IPS-18a (cell line): ENCODE measurements at regions not wholly inside any gene's neighbourhood (a gene's known extent, or its start where the extent isn't known, plus 50 kb on each side); places are given as distances from the start of the nearest gene placed in this dataset.

Experiments
- H3K27ac ChIP-seq: one replicate; pipeline ENCODE4 v1.5.1; 2013; ENCODE audit warnings: low read length
- H3K27me3 ChIP-seq: one replicate; pipeline ENCODE4 v1.6.1; 2013; ENCODE audit warnings: mild to moderate bottlenecking, low read length; ENCODE audit not compliant: control insufficient read depth, insufficient read depth
- H3K36me3 ChIP-seq: one replicate; pipeline ENCODE4 v1.6.1; 2013; ENCODE audit warnings: low read depth, low read length; ENCODE audit not compliant: control insufficient read depth
- H3K4me1 ChIP-seq: one replicate; pipeline ENCODE4 v1.6.1; 2013; ENCODE audit warnings: low read depth, low read length; ENCODE audit not compliant: control insufficient read depth
- H3K4me3 ChIP-seq: one replicate; pipeline ENCODE4 v1.5.1; 2013; ENCODE audit warnings: low read length
- H3K9ac ChIP-seq: one replicate; pipeline ENCODE4 v1.6.1; 2013; ENCODE audit warnings: mild to moderate bottlenecking, low read length, moderate library complexity
- H3K9me3 ChIP-seq: one replicate; pipeline ENCODE4 v1.6.1; 2013; ENCODE audit warnings: low read depth, low read length; ENCODE audit not compliant: control insufficient read depth

DNA sequence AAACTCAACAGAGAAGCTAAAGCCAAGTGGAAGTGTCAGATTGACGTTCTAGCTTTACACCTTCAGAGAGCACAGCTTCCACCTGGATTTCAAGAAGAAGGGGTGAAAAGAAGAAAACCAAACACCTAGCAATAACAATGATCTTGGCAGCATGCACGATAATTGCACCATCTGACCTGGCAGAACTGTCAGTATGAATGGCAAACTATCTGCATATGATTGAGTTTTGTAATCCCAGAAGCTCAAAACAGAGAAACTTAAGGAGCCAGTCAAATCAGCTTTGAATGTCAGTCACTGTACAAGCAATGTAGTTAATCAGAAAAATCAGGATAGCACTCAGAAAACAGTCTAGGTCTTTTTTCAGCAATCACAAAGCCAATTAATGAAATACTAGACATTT, 427.1 kb downstream of the ZFHX3 start:
- no peaks in the 10 kb centered on the region for H3K4me1 ChIP-seq
- H3K9ac ChIP-seq: no peak overlapping the region
- H3K36me3 ChIP-seq: no peaks in the 10 kb centered on the region
- no peaks in the 10 kb centered on the region for H3K9me3 ChIP-seq
- no peaks in the 10 kb centered on the region for H3K27me3 ChIP-seq
- no peak overlapping the region for H3K27ac ChIP-seq
- no peak overlapping the region for H3K4me3 ChIP-seq

GRCh38 chr16:72620348-72620747, 427.6 kb downstream of the ZFHX3 start:
- Histone ChIP-seq H3K4me3 (no peak overlapping the region), H3K9me3 (no peaks in the 10 kb centered on the region), H3K9ac (no peak overlapping the region), H3K36me3 (no peaks in the 10 kb centered on the region), H3K4me1 (no peaks in the 10 kb centered on the region), H3K27me3 (no peaks in the 10 kb centered on the region), H3K27ac (no peak overlapping the region)

DNA sequence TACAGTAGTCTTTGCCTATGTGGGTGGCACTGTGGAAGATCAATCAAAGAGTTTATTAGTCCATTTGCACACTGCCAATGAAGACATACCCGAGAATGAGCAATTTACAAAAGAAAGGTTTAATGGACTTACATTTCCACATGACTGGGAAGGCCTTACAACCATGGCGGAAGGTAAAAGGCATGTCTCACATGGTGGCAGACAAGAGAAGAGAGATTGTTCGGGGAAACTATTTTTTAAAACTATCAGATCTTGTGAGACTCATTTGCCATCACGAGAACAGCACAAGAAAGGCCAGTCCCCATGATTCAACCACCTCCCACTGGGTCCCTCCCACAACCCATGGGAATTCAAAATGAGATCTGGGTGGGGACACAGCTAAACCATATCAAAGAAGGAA, 432.1 kb downstream of the ZFHX3 start:
- Histone ChIP-seq H3K9ac (no peak overlapping the region), H3K9me3 (no peaks in the 10 kb centered on the region)

DNA sequence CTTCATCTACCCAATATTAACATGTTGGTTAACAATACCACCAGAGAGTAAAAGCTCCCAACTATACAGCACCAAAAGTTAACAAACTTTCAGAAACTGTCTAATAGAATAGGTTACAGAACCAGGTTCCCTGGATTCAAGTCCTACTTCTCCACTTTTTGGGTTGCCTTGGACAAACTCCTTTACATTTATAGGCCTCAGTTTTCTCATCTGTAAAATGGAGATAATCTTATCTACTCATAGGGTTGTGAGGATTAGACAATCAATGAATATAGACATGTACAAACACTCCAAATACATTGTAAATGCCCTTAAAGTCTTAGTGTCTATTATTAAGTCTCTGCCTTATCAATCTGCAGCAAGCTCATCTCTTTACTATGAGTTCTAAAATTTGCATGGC, 435.2 kb downstream of the ZFHX3 start:
- Histone ChIP-seq H3K27me3 (no peaks in the 10 kb centered on the region), H3K36me3 (no peaks in the 10 kb centered on the region), H3K9ac (no peak overlapping the region), H3K9me3 (no peaks in the 10 kb centered on the region), H3K4me1 (peaks cover 6% of the 10 kb centered on the region), H3K27ac (no peak overlapping the region), H3K4me3 (no peak overlapping the region)

More for the DNA sequence above, 432.1 kb downstream of the ZFHX3 start:
- no peaks in the 10 kb centered on the region for H3K36me3 ChIP-seq
- H3K4me1 ChIP-seq: no peaks in the 10 kb centered on the region
- H3K27me3 ChIP-seq: no peaks in the 10 kb centered on the region
- no peak overlapping the region for H3K27ac ChIP-seq
- no peak overlapping the region for H3K4me3 ChIP-seq

DNA sequence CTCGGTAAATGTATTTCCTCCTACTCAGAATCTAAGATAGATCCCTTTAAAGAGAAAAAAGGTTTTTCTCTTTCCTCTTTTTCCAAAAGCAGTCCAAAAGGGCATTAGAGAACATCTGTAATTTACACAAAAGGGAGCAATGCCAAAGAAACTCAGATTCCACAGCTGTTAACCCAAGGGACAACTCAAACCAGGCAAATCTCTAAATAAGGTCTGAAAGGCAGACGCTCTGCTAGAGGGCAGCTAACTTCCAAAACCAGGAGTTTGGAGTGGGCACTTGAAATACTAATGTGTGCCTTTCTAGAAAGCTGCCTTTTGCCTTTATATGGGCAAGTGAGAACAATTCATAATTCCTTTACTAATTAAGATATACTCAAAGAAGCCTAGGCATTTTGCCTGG, 435.7 kb downstream of the ZFHX3 start:
- no peak overlapping the region for H3K9ac ChIP-seq
- H3K27ac ChIP-seq: no peak overlapping the region
- H3K4me3 ChIP-seq: no peak overlapping the region
- no peaks in the 10 kb centered on the region for H3K9me3 ChIP-seq
- peaks cover 6% of the 10 kb centered on the region for H3K4me1 ChIP-seq
- H3K36me3 ChIP-seq: no peaks in the 10 kb centered on the region
- no peaks in the 10 kb centered on the region for H3K27me3 ChIP-seq

DNA sequence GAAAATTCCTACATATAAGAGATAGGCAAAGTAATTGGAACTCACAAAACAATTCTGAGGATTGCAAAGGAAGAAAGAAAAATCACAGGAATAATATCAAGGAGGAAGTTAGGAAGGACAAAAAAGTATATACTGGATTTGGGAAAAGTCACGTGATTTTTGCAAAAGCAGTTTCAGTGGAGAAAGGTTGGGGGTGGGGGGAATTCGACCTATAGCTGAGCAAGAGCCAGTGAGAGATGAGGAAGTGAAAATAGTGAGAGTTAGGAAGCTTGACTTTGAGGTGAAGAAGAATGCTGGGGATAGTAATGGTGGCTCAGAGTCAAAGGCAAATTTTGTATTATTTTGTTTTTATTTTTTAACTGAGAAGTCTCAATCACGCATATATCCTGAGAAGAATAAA, 438.0 kb upstream of the PMFBP1 start:
- Histone ChIP-seq H3K27ac (no peak overlapping the region), H3K4me1 (peaks cover 6% of the 10 kb centered on the region), H3K9me3 (no peaks in the 10 kb centered on the region), H3K36me3 (no peaks in the 10 kb centered on the region), H3K9ac (no peak overlapping the region), H3K27me3 (no peaks in the 10 kb centered on the region), H3K4me3 (no peak overlapping the region)

- H3K27ac ChIP-seq: no peak overlapping the region
- no peak overlapping the region for H3K4me3 ChIP-seq
- H3K27me3 ChIP-seq: no peaks in the 10 kb centered on the region
- H3K36me3 ChIP-seq: no peaks in the 10 kb centered on the region
- H3K9me3 ChIP-seq: no peaks in the 10 kb centered on the region
- H3K4me1 ChIP-seq: peaks cover 11% of the 10 kb centered on the region
- no peak overlapping the region for H3K9ac ChIP-seq
Observed at GRCh38 chr16:72609066-72609465, 437.1 kb upstream of the PMFBP1 start.

- H3K27ac ChIP-seq: no peak overlapping the region
- no peaks in the 10 kb centered on the region for H3K9me3 ChIP-seq
- no peaks in the 10 kb centered on the region for H3K36me3 ChIP-seq
- no peak overlapping the region for H3K9ac ChIP-seq
- peaks cover 4% of the 10 kb centered on the region for H3K4me1 ChIP-seq
- no peak overlapping the region for H3K4me3 ChIP-seq
- H3K27me3 ChIP-seq: no peaks in the 10 kb centered on the region
Observed at GRCh38 chr16:72604375-72604774, 432.4 kb upstream of the PMFBP1 start.

DNA sequence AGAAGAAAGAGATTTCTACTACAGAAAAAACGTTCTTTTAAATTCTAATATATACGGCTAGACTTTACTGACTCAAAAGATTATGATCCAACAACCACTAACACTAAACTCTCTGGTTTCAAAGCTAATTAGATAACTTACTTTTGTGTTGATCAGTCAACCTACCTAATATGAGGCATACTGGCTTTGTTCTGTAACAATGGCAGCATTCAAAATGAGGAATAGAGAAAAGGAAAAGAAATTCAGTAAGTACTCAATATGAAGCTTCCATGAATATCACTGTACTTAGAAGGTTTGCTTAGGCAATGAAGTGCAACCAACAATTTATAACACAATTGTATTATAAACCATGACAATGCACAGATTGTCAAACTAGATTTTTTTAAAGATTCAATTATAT, 430.5 kb upstream of the PMFBP1 start:
- Histone ChIP-seq H3K27me3 (no peaks in the 10 kb centered on the region), H3K4me3 (no peak overlapping the region), H3K4me1 (peaks cover 4% of the 10 kb centered on the region), H3K9ac (no peak overlapping the region), H3K36me3 (no peaks in the 10 kb centered on the region), H3K27ac (no peak overlapping the region), H3K9me3 (no peaks in the 10 kb centered on the region)

DNA sequence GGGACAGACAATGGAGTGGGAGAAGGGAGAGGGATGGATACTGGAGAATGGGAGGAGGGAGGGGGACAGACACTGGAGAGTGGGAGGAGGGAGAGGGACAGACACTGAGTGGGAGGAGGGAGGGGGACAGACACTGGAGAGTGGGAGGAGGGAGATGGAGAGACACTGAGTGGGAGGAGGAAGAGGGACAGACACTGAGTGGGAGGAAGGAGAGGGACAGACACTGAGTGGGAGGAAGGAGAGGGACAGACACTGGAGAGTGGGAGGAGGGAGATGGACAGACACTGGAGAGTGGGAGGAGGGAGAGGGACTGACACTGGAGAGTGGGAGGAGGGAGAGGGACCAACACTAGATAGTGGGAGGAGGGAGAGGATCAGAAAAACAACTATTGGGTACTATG, 426.7 kb upstream of the PMFBP1 start:
- Histone ChIP-seq H3K4me1 (no peaks in the 10 kb centered on the region), H3K4me3 (no peak overlapping the region), H3K9me3 (no peaks in the 10 kb centered on the region), H3K36me3 (no peaks in the 10 kb centered on the region), H3K27me3 (no peaks in the 10 kb centered on the region), H3K9ac (no peak overlapping the region), H3K27ac (no peak overlapping the region)

- Histone ChIP-seq H3K27me3 (no peaks in the 10 kb centered on the region), H3K4me1 (no peaks in the 10 kb centered on the region), H3K4me3 (no peak overlapping the region), H3K36me3 (no peaks in the 10 kb centered on the region), H3K9ac (no peak overlapping the region), H3K9me3 (no peaks in the 10 kb centered on the region), H3K27ac (no peak overlapping the region)
Observed at GRCh38 chr16:72597938-72598337, 426.0 kb upstream of the PMFBP1 start.

DNA sequence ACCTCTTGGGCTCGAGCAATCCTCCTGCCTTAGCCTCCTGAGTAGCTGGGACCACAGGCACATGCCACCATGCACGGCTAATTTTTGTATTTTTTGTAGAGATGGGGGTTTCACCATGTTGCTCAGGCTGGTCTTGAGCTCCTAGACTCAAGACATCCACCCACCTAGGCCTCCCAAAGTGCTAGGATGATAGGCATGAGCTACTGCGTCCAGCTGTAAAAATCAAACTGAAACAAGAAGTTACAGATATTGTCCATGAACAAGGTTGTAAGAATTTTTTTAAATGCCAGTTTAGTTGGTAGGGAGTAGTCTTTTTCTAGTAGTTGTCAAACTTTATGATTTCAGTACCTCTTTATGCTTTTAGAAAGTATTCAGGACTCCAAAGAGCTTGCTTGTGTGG, 424.4 kb upstream of the PMFBP1 start:
- Histone ChIP-seq H3K4me1 (peaks cover 3% of the 10 kb centered on the region), H3K27ac (no peak overlapping the region), H3K9ac (no peak overlapping the region), H3K36me3 (no peaks in the 10 kb centered on the region), H3K27me3 (no peaks in the 10 kb centered on the region), H3K9me3 (no peaks in the 10 kb centered on the region), H3K4me3 (no peak overlapping the region)
